ENCODE measurements at regions not wholly inside any gene's neighbourhood (a gene's known extent, or its start where the extent isn't known, plus 50 kb on each side); places are given as distances from the start of the nearest gene placed in this dataset.

DNA sequence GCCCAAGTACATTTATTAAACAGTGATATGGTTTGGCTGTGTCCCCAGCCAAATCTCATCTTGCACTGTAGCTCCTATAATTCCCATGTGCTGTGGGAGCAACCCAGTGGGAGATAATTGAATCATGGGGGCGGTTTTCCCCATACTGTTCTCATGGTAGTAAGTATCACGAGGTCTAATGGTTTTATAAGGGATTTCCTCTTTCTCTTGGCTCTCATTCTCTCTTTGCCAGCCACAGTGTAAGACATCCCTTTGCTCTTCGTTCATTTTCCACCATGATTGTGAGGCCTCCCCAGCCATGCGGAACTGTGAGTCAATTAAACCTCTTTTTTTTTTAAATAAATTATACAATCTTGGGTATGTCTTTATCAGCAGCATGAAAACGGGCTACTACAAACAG is 228.0 kb upstream of the TP63 start (continued):
- TF ChIP-seq RAD21 (IDR thresholded peaks at IDR 0.05; ENCODE audit: insufficient read depth, low read depth, low read length) (no peak), EZH2 (IDR thresholded peaks at IDR 0.05; ENCODE audit: borderline replicate concordance, control insufficient read depth, low read depth, low read length) (no peak), HDAC2 (IDR thresholded peaks at IDR 0.05) (no peak)
- TF ChIP-seq, protein P1, sequence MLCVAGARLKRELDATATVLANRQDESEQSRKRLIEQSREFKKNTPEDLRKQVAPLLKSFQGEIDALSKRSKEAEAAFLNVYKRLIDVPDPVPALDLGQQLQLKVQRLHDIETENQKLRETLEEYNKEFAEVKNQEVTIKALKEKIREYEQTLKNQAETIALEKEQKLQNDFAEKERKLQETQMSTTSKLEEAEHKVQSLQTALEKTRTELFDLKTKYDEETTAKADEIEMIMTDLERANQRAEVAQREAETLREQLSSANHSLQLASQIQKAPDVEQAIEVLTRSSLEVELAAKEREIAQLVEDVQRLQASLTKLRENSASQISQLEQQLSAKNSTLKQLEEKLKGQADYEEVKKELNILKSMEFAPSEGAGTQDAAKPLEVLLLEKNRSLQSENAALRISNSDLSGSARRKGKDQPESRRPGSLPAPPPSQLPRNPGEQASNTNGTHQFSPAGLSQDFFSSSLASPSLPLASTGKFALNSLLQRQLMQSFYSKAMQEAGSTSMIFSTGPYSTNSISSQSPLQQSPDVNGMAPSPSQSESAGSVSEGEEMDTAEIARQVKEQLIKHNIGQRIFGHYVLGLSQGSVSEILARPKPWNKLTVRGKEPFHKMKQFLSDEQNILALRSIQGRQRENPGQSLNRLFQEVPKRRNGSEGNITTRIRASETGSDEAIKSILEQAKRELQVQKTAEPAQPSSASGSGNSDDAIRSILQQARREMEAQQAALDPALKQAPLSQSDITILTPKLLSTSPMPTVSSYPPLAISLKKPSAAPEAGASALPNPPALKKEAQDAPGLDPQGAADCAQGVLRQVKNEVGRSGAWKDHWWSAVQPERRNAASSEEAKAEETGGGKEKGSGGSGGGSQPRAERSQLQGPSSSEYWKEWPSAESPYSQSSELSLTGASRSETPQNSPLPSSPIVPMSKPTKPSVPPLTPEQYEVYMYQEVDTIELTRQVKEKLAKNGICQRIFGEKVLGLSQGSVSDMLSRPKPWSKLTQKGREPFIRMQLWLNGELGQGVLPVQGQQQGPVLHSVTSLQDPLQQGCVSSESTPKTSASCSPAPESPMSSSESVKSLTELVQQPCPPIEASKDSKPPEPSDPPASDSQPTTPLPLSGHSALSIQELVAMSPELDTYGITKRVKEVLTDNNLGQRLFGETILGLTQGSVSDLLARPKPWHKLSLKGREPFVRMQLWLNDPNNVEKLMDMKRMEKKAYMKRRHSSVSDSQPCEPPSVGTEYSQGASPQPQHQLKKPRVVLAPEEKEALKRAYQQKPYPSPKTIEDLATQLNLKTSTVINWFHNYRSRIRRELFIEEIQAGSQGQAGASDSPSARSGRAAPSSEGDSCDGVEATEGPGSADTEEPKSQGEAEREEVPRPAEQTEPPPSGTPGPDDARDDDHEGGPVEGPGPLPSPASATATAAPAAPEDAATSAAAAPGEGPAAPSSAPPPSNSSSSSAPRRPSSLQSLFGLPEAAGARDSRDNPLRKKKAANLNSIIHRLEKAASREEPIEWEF (IDR thresholded peaks at IDR 0.05; ENCODE audit: insufficient replicate concordance, low read depth, low read length) = no peak

DNA sequence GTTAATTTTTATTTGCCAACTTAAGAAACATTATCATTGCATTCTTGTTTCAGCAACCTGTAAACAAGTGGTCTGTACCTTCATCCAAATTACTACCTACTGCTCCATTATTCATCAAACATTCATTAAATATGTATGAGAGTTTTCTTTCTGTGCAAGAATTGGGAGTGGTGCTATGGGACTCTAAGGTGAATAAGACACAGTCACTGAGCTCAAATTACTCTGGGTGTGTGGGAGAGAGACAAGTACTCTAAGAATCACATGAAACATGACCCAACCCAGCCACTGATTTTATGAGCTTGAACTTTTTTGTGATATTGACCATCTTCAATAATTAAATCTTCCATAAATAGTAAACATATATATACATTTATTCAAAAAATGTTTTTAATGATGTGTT is 227.2 kb upstream of the TP63 start:
- ChIA-PET SMC1A (ENCODE audit: uncharacterized antibody, unreplicated experiment) (interaction anchor here (0.6 to 3.3 kb wide), 6 partner anchors 10 to 98 kb away, joined by 3 to 32 read pairs (median 3); no protein-coding TSS in a partner anchor), RAD21 (ENCODE audit: unreplicated experiment) (interaction anchor here (1.0 to 2.2 kb wide), 3 partner anchors 10 to 544 kb away, joined by 3 to 11 read pairs (median 4); no protein-coding TSS in a partner anchor), CTCF (interaction anchor here (0.6 to 1.2 kb wide), 5 partner anchors 10 to 422 kb away, joined by 3 to 5 read pairs (median 3); no protein-coding TSS in a partner anchor), POLR2A (interaction anchor here (0.9 kb wide), 1 partner anchor 21 kb away, joined by 7 read pairs; no protein-coding TSS in a partner anchor)
- no peak overlapping the region for H3K4me3 ChIP-seq
- FAIRE-seq (no peak), DNase-seq (ENCODE audit: low read depth, low spot score) (no peak), ATAC-seq (no peak)
- H3K27ac ChIP-seq (ENCODE audit: control insufficient read depth, insufficient read depth) = no peak overlapping the region
- H4K20me1 ChIP-seq (ENCODE audit: control insufficient read depth, insufficient read depth) = no peaks in the 10 kb centered on the region
- no peak overlapping the region for H3K9ac ChIP-seq (ENCODE audit: control insufficient read depth, insufficient read depth, low read length)
- no peak overlapping the region for H3K4me2 ChIP-seq (ENCODE audit: control insufficient read depth, insufficient read depth)
- in situ Hi-C loops (cut with MboI) (no loop called here), intact Hi-C loops (cut with micrococcal nuclease; ENCODE audit: unreplicated experiment) (no loop called here)
- peaks cover 3% of the 10 kb centered on the region; the same call in 2 of the 3 replicates for H3K9me3 ChIP-seq (replicated peaks; ENCODE audit: control insufficient read depth, insufficient read depth, low read length)
- no peaks in the 10 kb centered on the region for H3K36me3 ChIP-seq (ENCODE audit: control insufficient read depth in 2 of 2, insufficient read depth in 2 of 2, low read length in 1 of 2)
- no peaks in the 10 kb centered on the region for H3K27me3 ChIP-seq (replicated peaks in 1 of 2; ENCODE audit: control insufficient read depth in 2 of 2, insufficient read depth in 2 of 2, low read length in 1 of 2)
- no peaks in the 10 kb centered on the region for H3K79me2 ChIP-seq (ENCODE audit: control insufficient read depth, insufficient read depth, low read length)
- H2AFZ ChIP-seq (ENCODE audit: control insufficient read depth, low read depth, low read length) = no peak overlapping the region
- no TSS peak for BruUV-seq (replicated peaks)
- no peaks in the 10 kb centered on the region for H3K4me1 ChIP-seq (ENCODE audit: control insufficient read depth, insufficient read depth, low read length)
- TF ChIP-seq MEF2A (IDR thresholded peaks at IDR 0.05; ENCODE audit: insufficient read depth, low read depth, low read length) (no peak), SP1 (IDR thresholded peaks at IDR 0.05; ENCODE audit: low read depth, low read length) (no peak), ATF3 (IDR thresholded peaks at IDR 0.05; ENCODE audit: borderline replicate concordance, extremely low read depth, low read depth, low read length) (no peak), TARDBP (IDR thresholded peaks at IDR 0.05; ENCODE audit: borderline replicate concordance) (no peak), ZSCAN29 (IDR thresholded peaks at IDR 0.05) (no peak), SREBF2 (IDR thresholded peaks at IDR 0.05; ENCODE audit: low read length) (no peak), ATF2 (IDR thresholded peaks at IDR 0.05; ENCODE audit: low read length) (no peak), SUZ12 (IDR thresholded peaks at IDR 0.05; ENCODE audit: unreplicated experiment) (no peak), YY1 (IDR thresholded peaks at IDR 0.05; ENCODE audit: low read depth, low read length) (no peak), HSF1 (IDR thresholded peaks at IDR 0.05; ENCODE audit: low read depth, low read length) (no peak), RAD21 (IDR thresholded peaks at IDR 0.05; ENCODE audit: insufficient read depth, low read depth, low read length) (no peak), NR2F1 (conservative IDR thresholded peaks at IDR 0.05) (no peak), LARP7 (IDR thresholded peaks at IDR 0.05) (no peak), TCF7 (IDR thresholded peaks at IDR 0.05; ENCODE audit: borderline replicate concordance) (no peak)

All from GM12878 (cell line).